Astrocyte (in vitro differentiated cells and primary cell): ENCODE measurements at regions not wholly inside any gene's neighbourhood (a gene's known extent, or its start where the extent isn't known, plus 50 kb on each side); places are given as distances from the start of the nearest gene placed in this dataset.

Experiments
- CTCF ChIP-seq: IDR thresholded peaks from 2 replicates; pipeline ENCODE4 v1.5.1; 2011; ENCODE audit warnings: low read depth, mild to moderate bottlenecking, inconsistent platforms, low read length, moderate library complexity; ENCODE audit not compliant: insufficient read depth
- EZH2 ChIP-seq: IDR thresholded peaks from 2 replicates; pipeline ENCODE4 v1.6.1; 2012; ENCODE audit warnings: mild to moderate bottlenecking, low read length, inconsistent platforms; ENCODE audit not compliant: insufficient read depth

GRCh38 chr13:34207334-34207733 lies 389.4 kb downstream of the RFC3 start:
- TF ChIP-seq EZH2 = no peak
- no peak for TF ChIP-seq CTCF
